HG02642 (cell line): ENCODE measurements at regions not wholly inside any gene's neighbourhood (a gene's known extent, or its start where the extent isn't known, plus 50 kb on each side); places are given as distances from the start of the nearest gene placed in this dataset.
A peak's percentile ranks its signal among the peaks of the same experiment; 100 is the strongest.
"Not testable (repeated sequence)": the region's sequence is repeated elsewhere in the genome, so short reads cannot be mapped to it uniquely, and the experiment has no call there.

Source experiments
- ATAC-seq: cut with Tn5 transposase; IDR thresholded peaks from one replicate; pipeline ENCODE4 v1.9.1; 2021; ENCODE audit warnings: mild to moderate bottlenecking; ENCODE audit not compliant: unreplicated experiment, poor library complexity

DNA sequence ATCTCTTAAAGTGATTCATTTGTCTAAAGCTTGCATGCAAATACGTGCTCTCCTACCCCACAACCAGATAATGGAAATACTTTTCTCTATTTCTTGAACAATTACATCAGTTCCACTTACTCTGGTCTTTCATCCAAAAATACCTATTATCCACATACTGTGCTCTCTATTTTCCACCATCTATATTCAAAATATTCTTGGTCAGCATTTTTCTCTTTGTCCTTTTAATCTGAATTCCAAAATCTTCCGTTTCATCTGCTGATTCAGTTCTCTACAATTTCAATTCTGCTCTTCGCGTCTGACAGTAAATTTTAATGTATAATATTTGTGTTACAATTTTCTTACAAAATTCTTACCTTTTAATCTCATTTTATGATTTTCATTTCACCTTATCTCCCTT, 110.3 kb downstream of the ZNF648 start:
- no peak for ATAC-seq

DNA sequence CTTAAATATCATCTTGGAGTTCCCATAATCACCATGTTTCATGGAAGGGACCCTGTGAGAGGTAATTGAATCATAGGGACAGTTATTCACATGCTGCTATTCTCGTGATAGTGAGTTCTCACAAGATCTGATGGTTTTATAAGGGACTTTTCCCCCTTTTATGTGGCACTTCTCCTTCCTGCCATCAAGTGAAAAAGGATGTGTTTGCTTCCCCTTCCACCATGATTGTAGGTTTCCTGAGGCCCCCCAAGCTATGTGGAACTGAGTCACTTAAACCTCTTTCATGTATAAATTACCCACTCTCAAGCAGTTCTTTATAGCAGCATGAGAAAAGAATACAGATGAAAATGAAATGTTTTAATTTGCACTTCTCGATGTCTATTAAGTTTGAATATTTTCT, 112.0 kb downstream of the ZNF648 start:
- ATAC-seq = no peak

DNA sequence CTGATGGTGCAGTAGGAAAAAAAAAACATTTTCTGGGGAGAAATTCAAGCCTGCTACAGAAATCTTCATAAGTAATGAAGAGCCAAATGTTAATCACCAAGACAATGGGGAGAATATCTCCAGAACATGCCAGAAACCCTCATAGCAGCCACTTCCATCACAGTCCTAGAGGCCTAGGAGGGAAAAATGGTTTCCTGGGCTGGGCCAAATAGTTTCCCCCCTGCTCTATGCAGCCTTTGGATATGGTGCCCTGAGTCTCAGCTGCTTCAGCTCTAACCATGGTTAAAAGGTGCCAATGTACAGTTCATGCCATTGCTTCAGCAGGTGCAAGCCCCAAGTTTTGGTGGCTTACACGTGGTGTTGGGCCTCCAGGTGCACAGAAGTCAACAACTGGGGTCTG, 113.1 kb downstream of the ZNF648 start:
- no peak for ATAC-seq

DNA sequence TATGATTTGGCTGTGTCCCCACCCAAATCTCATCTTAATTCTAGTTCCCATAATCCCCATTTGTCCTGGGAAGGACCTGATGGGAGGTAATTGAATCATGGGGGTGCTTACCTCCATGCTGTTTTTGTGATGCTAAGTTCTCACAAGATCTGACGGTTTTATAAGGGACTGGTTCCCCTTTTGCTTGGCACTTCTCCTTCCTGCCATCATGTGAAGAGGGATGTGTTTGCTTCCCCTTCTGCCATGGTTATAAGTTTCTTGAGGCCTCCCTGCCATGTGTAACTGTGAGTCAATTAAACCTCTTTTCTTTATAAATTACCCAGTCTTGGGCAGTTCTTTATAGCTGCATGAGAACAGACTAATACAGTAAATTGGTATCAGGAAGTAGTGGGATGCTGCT, 114.1 kb downstream of the ZNF648 start:
- ATAC-seq = no peak

DNA sequence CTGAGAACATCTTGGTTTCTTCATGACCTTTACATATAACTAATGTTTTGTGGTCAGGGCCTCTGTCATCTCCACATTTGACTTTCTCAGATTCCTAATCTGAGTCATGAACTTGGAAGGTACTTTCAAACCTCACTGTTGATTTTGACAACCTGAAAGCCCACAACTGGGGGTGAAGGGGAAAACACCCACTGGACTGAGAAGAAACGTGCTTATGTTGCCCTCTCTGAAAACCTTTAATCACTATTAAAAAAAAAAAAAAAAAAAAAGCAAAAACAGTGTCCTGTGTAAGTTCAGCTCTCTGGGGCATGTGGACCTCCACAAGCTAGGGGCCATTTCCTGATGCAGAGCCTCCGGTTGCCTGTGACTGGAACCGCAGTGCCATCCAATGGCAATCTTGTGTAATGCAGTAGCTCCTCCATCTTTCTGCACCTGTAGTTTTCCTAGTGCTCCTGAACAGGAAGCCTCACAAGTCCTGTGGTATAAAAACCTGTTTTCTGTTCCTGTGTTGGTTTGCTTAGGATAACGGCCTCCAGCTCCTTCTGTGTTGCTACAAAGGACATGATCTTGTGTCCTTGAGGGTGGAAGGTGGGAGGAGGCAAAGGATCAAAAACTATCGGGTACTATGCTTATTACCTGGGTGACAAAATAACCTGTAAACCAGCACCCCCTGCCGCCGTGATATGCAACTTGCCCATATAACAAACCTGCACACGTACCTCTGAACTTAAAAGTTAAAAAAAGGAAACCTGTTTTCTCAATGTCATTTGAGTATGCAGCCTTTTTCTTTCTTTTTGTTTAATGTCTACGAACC, 124.5 kb downstream of the ZNF648 start:
- ATAC-seq = peak; percentile 80

DNA sequence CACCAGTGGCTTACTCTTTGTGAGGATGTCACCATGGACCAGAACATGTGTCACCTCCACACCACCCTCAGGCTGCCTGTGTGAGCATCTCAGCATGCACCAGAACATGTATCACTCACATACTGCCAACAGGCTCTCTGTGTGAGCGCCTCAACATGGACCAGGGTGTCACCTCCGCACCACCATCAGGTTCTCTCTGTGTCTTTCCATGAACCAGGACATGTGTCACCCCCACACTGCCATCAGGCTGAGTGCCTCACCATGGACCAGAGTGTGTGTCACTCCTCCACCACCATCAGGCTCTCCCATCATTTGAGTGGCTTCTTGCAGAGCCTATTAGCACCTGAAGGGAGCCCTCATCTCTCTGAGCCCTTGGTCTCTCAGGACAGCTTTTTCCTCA, 125.2 kb downstream of the ZNF648 start:
- peak; percentile 46 for ATAC-seq

DNA sequence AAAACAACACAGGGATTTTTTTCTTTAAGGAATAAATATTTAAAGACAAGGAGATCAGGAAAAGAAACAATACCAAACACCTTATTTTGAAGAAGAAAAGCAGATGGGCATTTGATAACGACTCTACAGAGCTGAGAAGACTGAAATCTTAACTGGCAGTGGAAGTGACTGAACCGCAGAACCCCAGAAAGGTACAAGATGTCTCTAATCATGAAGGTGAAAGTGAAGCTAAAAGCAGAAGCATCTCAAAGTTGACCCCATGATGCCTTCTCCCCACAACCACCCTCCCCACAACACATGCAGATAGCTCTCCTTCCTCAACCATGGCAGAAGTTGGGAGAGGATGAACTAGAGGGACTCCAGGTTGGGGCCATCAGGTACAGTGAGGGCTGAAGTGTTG, 129.6 kb downstream of the ZNF648 start:
- no peak for ATAC-seq

DNA sequence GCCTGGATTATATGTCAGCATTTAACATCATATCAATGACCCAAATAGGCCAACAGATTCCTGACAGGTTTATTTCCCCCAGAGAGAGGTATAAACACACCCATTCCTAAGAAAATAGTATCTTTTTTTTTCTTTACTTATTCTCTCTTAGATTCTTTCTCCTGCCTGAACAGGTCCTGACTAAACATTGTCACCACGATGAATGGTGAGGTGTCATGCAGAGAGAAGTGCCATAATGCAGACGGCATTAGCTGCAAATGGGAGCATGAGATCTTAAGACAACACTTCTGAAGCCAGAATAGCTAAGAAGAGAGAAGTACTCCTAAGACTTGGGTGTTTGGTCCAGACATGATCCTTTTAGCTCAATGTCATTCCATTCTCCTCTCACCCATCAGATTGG, 131.3 kb downstream of the ZNF648 start:
- ATAC-seq = no peak

DNA sequence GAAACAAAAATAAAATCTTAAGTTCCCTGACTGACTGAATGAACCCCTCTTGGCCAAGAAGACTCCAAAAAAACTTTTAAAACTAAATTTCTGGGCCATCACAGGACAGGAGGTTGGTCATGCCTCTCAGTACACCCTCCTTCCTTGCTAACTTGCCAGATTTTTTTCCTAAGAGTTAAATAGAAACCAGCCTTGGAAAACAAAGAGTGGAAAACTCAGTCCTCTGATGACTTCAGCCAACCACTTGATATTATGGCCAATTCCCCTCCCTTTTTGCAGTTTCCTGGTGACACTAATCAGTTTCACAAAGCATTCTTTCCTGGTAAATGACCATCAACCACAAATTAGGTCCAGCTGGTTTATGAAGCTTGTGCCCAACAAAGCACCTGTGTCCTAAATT, 134.8 kb downstream of the ZNF648 start:
- no peak for ATAC-seq

DNA sequence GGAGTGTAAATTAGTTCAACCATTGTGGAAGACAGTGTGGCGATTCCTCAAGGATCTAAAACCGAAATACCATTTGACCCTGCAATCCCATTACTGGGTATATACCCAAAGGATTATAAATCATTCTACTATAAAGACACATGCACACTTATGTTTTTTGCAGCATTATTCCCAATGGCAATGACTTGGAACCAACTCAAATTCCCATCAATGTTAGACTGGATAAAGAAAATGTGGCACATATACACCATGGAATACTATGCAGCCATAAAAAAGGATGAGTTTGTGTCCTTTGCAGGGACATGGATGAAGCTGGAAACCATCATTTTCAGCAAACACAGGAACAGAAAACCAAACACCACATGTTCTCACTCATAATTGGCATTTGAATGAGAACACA, 137.5 kb downstream of the ZNF648 start:
- not testable (repeated sequence) for ATAC-seq

DNA sequence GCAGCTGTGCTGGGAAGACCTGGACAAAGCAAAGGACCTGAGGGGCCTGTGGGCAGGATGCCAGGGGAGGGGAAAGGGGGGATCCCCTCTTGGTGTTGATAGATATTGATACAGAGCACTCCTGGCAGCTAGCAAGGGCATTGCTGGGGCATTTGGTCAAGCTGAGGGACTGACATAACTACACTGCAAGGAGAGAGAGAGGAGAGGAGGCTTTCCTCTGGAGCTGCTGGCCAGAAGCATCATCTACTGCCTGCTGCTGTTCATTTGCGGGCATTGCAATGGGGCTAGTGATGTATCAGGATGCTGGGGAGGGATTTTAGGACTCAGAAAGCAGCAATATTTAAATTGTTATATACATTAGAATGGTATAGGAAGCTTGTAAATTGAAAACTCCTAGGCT, 142.0 kb downstream of the ZNF648 start:
- ATAC-seq = no peak

DNA sequence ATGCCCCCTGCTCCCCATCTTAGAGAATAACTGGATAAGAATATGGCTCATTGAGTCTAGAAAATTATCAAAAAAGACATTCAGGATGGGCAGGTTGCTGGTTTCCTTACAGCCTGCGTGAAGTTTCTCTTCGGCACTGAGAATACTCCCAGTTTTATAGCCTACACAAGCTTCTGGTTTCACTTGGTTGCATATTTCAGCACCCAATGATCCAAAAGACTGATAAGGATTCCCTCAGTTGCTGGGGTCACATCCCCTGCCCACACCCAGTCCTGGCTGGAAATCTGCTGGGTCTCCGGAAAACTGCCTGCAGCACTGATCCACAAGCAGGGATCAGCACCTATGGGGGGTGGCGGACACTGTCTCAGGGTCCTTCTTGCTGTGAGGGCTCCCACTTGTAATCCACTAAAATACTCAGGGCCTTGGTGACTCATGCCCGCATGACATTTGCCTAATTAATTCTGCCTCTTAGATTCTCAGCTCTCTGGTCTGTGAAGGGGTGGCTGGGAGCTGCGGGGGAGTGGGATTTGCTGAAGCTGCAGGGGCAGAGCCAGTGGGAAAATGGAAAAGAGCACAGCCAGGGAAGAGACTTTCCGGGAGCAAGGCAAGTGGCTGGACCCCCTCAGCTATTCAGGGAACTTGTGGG, 142.5 kb downstream of the ZNF648 start:
- no peak for ATAC-seq

DNA sequence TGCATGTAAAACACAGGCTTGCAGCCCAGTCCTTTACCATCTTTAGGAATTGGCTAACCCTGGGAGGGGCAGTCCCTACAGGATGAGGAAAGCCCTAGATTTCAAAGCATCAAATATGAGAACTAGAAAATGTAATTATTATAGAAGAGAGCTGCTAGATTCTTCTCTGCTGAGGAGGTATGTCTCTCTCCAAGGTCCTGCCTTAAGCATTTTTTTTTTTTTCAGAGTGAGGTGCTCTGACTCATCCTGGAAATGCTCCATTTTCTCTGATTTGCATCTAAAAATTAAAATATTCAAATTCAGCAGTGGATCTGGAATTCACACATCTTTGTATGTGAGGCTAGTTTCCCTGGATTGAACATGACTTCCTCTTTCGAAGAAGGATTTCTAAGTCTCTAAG, 149.8 kb downstream of the ZNF648 start:
- ATAC-seq = no peak

DNA sequence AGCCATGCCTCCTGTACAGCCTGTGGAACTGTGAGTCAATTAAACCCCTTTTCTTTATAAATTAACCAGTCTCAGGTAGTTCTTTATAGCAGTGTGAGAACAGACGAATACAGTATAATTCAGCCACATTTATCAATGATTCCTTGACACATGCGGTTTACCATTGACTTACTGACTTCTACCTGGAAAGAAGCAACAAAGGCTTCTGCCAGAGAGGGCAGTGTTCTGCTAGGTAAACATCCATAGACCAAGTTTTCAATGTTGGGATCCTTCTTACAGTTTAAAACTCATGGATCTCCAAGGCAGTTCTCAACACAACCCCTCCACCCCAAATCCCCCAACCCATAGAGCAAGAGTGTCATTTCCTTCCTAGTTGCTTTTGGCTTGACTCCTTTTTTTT, 150.6 kb downstream of the ZNF648 start:
- ATAC-seq = no peak

DNA sequence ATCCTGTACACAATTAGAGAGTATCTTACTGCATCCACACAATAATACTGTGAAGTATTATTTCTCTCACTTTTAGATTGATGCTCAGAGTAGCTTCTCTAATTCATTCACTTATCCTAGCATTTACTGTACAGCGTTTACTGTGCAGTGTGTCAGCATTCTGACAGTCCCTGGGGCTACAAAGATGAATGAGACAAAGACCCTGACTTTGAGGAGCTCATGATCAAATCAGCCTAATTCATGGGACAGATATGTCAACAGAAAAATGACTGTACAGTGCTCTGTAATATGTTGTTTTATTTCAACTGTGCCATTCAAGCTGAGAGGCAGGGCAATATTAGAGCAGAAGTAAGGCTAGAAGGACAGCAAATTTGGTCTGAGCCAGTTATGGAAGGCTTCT, 152.5 kb downstream of the ZNF648 start:
- ATAC-seq = no peak

DNA sequence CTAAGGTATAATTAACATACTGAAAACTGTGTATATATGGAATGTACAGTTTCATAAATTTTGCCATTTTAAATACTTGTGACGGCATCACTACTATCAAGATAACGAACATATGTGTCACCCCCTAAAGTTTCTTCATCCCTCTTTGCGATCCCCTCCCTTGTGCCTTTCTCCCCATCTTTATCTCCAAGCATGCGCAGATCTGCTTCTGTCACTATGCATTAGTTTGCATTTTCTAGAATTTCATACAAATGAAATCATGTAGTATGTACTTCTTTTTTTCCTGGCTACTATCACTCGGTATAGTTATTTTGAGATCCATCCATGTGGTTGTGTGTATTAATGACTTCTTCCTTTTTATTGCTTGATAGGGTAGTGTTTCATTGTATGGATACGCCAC, 154.9 kb downstream of the ZNF648 start:
- ATAC-seq = no peak

DNA sequence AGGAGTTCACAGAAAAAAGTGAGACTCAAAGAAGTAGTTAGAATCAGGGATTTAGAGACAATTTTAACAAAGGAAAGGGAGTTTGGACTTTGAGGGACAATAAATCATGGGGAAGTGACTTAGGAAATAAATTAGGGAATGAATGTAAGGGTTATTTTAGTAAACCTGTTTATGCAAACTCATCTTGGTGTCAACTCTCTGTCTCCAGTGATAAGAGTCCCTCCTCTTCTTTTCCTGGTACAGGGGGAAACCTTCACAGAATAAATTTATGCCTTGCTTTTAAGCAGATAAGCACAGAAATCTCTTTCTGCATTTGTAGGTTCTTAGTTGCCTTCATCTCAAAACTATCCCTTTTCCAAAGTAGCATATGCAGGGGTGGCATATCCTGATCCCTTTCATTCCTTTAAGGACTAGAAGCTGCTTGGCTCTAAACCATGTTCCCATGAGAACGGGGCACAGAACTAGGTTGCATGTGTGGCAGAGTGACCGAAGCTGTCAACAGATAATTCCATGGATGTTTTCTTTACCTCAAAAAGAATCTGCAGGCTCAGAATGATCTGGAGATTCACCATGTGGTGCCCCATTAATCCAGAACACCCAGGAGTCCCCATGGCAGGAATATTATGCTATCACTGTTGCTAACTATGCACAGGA, 155.4 kb downstream of the ZNF648 start:
- no peak for ATAC-seq

DNA sequence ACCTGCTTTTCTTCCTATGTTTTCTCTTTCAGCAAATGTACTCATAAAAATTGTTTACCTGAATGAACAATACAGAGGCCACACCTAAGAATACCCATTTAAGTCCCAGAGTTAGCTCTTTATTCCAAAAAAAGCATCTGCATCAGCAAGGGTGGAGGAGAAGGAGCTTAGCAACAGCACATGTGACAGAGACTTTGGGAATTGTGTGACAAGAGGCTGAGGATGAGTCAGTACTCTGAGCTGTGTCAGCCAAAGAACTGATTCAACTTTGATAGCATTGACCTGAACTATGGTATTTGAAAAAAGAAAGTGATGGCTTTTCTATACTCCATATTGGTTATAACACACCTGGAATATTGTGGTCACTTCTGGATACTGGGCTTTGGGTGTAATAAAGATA, 162.7 kb downstream of the ZNF648 start:
- no peak for ATAC-seq

DNA sequence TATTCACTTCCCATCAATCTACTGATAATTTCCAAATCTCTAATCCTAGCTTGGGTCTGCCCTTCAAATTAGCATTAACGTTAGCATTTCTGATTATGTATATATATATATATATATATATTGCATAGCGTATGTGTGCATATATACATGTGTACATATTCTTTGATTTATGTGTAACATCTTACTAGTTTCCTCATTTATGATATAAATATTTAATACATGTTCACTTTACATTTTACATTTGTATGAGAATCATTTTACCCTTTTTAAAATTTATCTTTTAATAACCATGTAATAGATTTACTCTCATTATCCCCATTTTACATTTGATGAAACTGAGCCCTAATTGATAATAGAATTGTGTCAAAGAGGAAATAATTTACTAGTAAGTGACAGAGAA, 164.7 kb downstream of the ZNF648 start:
- ATAC-seq = no peak

DNA sequence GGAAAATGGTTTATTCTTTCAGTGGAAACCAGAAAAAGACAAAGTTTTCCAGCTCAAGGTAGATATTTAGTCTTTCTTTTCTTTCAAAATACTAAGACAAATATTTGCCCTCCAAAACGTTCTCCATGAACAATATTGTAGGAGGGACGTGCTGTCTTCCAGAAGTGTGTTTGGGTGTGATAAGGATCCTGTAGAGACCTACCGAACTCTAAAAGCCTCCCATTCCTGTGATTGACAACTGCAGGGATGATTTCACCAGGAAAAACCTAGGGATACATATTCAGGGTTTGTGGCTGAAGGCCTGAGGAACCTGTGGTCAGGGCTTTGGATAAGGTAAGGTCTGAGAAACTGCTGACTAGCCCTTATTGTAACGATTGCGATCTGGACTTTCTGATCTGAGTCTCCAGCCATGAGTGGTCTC, 167.1 kb downstream of the ZNF648 start:
- no peak for ATAC-seq

DNA sequence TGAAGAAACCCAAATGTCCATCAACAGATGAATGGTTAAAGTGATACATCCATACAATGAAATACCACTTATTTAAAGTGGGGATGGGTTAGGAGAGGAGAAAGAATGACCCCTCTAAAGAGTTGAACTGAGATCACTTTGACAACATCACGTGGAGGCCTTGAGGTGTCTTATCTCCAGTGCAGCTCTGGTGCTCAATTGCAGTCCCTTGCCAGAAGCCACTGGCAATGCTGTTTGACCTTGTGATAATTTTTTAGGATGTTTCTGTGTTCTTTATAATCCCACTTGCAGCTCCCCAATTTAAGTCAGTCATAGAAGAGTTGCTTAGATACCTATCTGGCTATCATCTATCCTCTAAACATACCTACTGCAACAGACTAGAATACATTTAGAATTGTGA, 167.6 kb downstream of the ZNF648 start:
- no peak for ATAC-seq

DNA sequence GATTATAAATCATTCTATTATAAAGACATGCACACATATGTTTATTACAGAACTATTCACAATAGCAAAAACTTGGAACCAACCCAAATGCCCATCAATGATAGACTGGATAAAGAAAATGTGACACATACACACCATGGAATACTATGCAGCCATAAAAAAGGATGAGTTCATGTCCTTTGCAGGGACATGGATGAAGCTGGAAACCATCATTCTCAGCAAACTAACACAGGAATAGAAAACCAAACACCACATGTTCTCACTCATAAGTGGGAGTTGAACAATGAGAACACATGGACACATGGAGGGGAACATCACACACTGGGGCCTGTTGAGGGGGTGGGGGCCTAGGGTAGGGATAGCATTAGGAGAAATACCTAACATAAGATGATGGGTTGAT, 168.4 kb downstream of the ZNF648 start:
- ATAC-seq = not testable (repeated sequence)
